GM12874 (cell line): ENCODE measurements at regions not wholly inside any gene's neighbourhood (a gene's known extent, or its start where the extent isn't known, plus 50 kb on each side); places are given as distances from the start of the nearest gene placed in this dataset.

Experiments
- CTCF ChIP-seq: IDR thresholded peaks from 2 replicates; pipeline ENCODE4 v1.5.1; 2011; ENCODE audit warnings: low read depth, mild to moderate bottlenecking, control low read depth, low read length, moderate library complexity; ENCODE audit not compliant: insufficient read depth

GRCh38 chr21:21851205-21851604 is 853.0 kb downstream of the NCAM2 start:
- TF ChIP-seq CTCF: no peak

GRCh38 chr21:21851657-21852056 is 853.4 kb downstream of the NCAM2 start:
- no peak for TF ChIP-seq CTCF

GRCh38 chr21:21858502-21859334 is 860.5 kb downstream of the NCAM2 start:
- no peak for TF ChIP-seq CTCF

- TF ChIP-seq CTCF: no peak
Measured at GRCh38 chr21:21860888-21861287, 862.7 kb downstream of the NCAM2 start.

GRCh38 chr21:21864321-21864840 is 866.2 kb downstream of the NCAM2 start:
- TF ChIP-seq CTCF: no peak

- TF ChIP-seq CTCF: no peak
Measured at GRCh38 chr21:21897275-21897883, 899.2 kb downstream of the NCAM2 start.

GRCh38 chr21:21898801-21899200 is 900.6 kb downstream of the NCAM2 start:
- TF ChIP-seq CTCF: no peak
